HG02970 (cell line): ENCODE measurements at regions not wholly inside any gene's neighbourhood (a gene's known extent, or its start where the extent isn't known, plus 50 kb on each side); places are given as distances from the start of the nearest gene placed in this dataset.
"Not testable (repeated sequence)": the region's sequence is repeated elsewhere in the genome, so short reads cannot be mapped to it uniquely, and the experiment has no call there.

Experiments
- ATAC-seq: cut with Tn5 transposase; IDR thresholded peaks from one replicate; pipeline ENCODE4 v1.9.1; 2021; ENCODE audit warnings: mild to moderate bottlenecking, moderate library complexity, moderate number of reproducible peaks; ENCODE audit not compliant: unreplicated experiment, low FRiP score

GRCh38 chr1:37158113-37158749 is 123.9 kb upstream of the GRIK3 start:
- ATAC-seq: no peak

GRCh38 chr1:37159102-37159501 is 124.8 kb upstream of the GRIK3 start:
- no peak for ATAC-seq

- ATAC-seq: no peak
Measured at GRCh38 chr1:37161171-37161570, 126.9 kb upstream of the GRIK3 start.

GRCh38 chr1:37162059-37162458 is 127.7 kb upstream of the GRIK3 start:
- ATAC-seq: no peak

GRCh38 chr1:37166005-37166404 is 131.7 kb upstream of the GRIK3 start:
- no peak for ATAC-seq

GRCh38 chr1:37167479-37167878 is 133.2 kb upstream of the GRIK3 start:
- ATAC-seq: no peak

- no peak for ATAC-seq
Measured at GRCh38 chr1:37169241-37169640, 134.9 kb upstream of the GRIK3 start.

- ATAC-seq: no peak
Measured at GRCh38 chr1:37169743-37170275, 135.5 kb upstream of the GRIK3 start.

GRCh38 chr1:37171691-37172090 is 137.4 kb upstream of the GRIK3 start:
- ATAC-seq: no peak

GRCh38 chr1:37174341-37174740 is 140.0 kb upstream of the GRIK3 start:
- ATAC-seq: no peak

GRCh38 chr1:37174876-37175275 is 140.6 kb upstream of the GRIK3 start:
- no peak for ATAC-seq

GRCh38 chr1:37175666-37176215 is 141.4 kb upstream of the GRIK3 start:
- ATAC-seq: no peak

- no peak for ATAC-seq
Measured at GRCh38 chr1:37176269-37176668, 142.0 kb upstream of the GRIK3 start.

- no peak for ATAC-seq
Measured at GRCh38 chr1:37177230-37177864, 143.0 kb upstream of the GRIK3 start.

- ATAC-seq: no peak
Measured at GRCh38 chr1:37181425-37181824, 147.1 kb upstream of the GRIK3 start.

GRCh38 chr1:37184789-37185188 is 150.5 kb upstream of the GRIK3 start:
- no peak for ATAC-seq

GRCh38 chr1:37186246-37186756 is 152.0 kb upstream of the GRIK3 start:
- no peak for ATAC-seq

- no peak for ATAC-seq
Measured at GRCh38 chr1:37189111-37189510, 154.8 kb upstream of the GRIK3 start.

GRCh38 chr1:37197411-37197810 is 163.1 kb upstream of the GRIK3 start:
- ATAC-seq: no peak

GRCh38 chr1:37214305-37214704 is 180.0 kb upstream of the GRIK3 start:
- not testable (repeated sequence) for ATAC-seq

- ATAC-seq: no peak
Measured at GRCh38 chr1:37233606-37234005, 199.3 kb upstream of the GRIK3 start.
